OCI-LY7 (cell line): ENCODE measurements at regions not wholly inside any gene's neighbourhood (a gene's known extent, or its start where the extent isn't known, plus 50 kb on each side); places are given as distances from the start of the nearest gene placed in this dataset.

ENCODE experiments used
- BruUV-seq: library from RNA; stranded (reverse); fragments of 400-500 nt; replicated peaks from 2 replicates; lab custom pipeline; 2021; lab: Mats Ljungman, UMichigan
- CTCF ChIA-PET: fragments of 300-600 bp; sonication (Branson Sonifier 250); formaldehyde crosslinking; loops from one replicate; lab custom pipeline; 2022; ENCODE audit warnings: antibody characterized with exemption; ENCODE audit not compliant: unreplicated experiment; lab: Charles Lee
- POLR2A ChIA-PET: fragments of 300-600 bp; sonication (Branson Sonifier 250); formaldehyde crosslinking; loops from one replicate; lab custom pipeline; 2022; ENCODE audit warnings: antibody characterized with exemption; lab: Charles Lee
- DNase-seq: peaks from one replicate; pipeline ENCODE4 v3.0.0-alpha.2; 2015; ENCODE audit warnings: low spot score
- H2AFZ ChIP-seq: fragments of 200-600 bp; sonication (generic), shearing (Covaris generic); 2 replicates; pipeline ENCODE4 v1.6.1; 2014; ENCODE audit warnings: mild to moderate bottlenecking, antibody characterized with exemption, low read length, moderate library complexity
- H3K27ac ChIP-seq: fragments of 200-600 bp; sonication (generic); 2 replicates; pipeline ENCODE4 v1.5.1; 2014; ENCODE audit warnings: mixed run types, low read depth, mild to moderate bottlenecking, moderate library complexity, low read length, inconsistent platforms; ENCODE audit not compliant: poor library complexity, severe bottlenecking
- H3K36me3 ChIP-seq: fragments of 200-600 bp; sonication (generic); 2 replicates; pipeline ENCODE4 v1.6.1; 2014; ENCODE audit warnings: mild to moderate bottlenecking, antibody characterized with exemption, low read length, moderate library complexity, mixed read lengths; ENCODE audit not compliant: insufficient read depth
- H3K4me1 ChIP-seq: fragments of 200-600 bp; sonication (generic); 2 replicates; pipeline ENCODE4 v1.5.1; 2014; ENCODE audit warnings: mild to moderate bottlenecking, low read length; ENCODE audit not compliant: insufficient read depth, poor library complexity, severe bottlenecking
- H3K4me2 ChIP-seq: fragments of 200-600 bp; sonication (generic); 2 replicates; pipeline ENCODE4 v1.6.1; 2014; ENCODE audit warnings: mild to moderate bottlenecking, low read length
- H3K4me3 ChIP-seq: fragments of 200-600 bp; sonication (generic); 2 replicates; pipeline ENCODE4 v1.5.1; 2014; ENCODE audit warnings: mild to moderate bottlenecking, low read depth, low read length; ENCODE audit not compliant: poor library complexity, severe bottlenecking
- H3K79me2 ChIP-seq: fragments of 200-600 bp; sonication (generic); 2 replicates; pipeline ENCODE4 v1.6.1; 2016; ENCODE audit warnings: low read depth, mild to moderate bottlenecking, low read length, moderate library complexity, mixed read lengths; ENCODE audit not compliant: insufficient read depth
- H3K9me2 ChIP-seq: fragments of 200-600 bp; sonication (generic); 2 replicates; pipeline ENCODE4 v1.6.1; 2016; ENCODE audit warnings: mild to moderate bottlenecking, low read length, mixed read lengths; ENCODE audit not compliant: insufficient read depth
- H3K9me3 ChIP-seq: fragments of 200-600 bp; sonication (generic); 2 replicates; pipeline ENCODE4 v1.6.1; 2014; ENCODE audit warnings: mild to moderate bottlenecking, mixed run types, low read length, mixed read lengths
- H4K20me1 ChIP-seq: fragments of 200-600 bp; sonication (generic); 2 replicates; pipeline ENCODE4 v1.6.1; 2014; ENCODE audit warnings: mild to moderate bottlenecking, antibody characterized with exemption, low read length, moderate library complexity, mixed read lengths; ENCODE audit not compliant: insufficient read depth
- CTCF ChIP-seq: fragments of 200-600 bp; sonication (generic); conservative IDR thresholded peaks from 2 replicates; pipeline ENCODE4 v1.5.1; 2014; ENCODE audit warnings: mild to moderate bottlenecking, antibody characterized with exemption, low read length, moderate library complexity, mixed read lengths
- EZH2phosphoT487 ChIP-seq: fragments of 200-600 bp; sonication (generic); IDR thresholded peaks from 2 replicates; pipeline ENCODE4 v1.6.1; 2018; ENCODE audit warnings: low read depth, borderline replicate concordance, mild to moderate bottlenecking, mixed run types, antibody characterized with exemption, low read length, moderate library complexity, mixed read lengths
- intact Hi-C: fragments of 100-400 bp; cut with micrococcal nuclease; formaldehyde crosslinking; loops from one replicate; pipeline ENCODE4 v1.10.0; 2022; ENCODE audit not compliant: unreplicated experiment

DNA sequence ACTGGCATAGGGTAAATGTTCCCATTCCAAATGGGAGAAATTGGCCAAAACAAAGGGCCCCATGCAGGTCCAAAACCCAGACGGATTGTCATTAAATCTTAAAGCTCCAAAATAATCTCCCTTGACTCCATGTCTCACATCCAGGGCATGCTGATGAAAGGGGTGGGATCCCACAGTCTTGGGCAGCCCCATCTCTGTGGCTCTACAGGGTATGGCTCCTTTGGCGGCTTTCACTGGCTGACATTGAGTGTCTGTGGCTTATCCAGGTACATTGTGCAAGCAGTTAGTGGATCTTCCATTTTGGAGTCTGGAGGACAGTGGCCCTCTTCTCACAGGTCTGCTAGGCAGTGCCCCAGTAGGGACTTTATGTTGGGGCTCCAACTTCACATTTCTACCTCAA lies 772.9 kb upstream of the INTU start:
- H3K27ac ChIP-seq, result no peak overlapping the region
- POLR2A ChIA-PET, result no interaction called here
- H2AFZ ChIP-seq, result no peak overlapping the region
- H3K4me2 ChIP-seq, result no peak overlapping the region
- H3K4me1 ChIP-seq, result no peaks in the 10 kb centered on the region
- DNase-seq, result no peak
- CTCF ChIA-PET, result no interaction called here
- BruUV-seq, result no TSS peak
- intact Hi-C loops, result no loop called here
- H3K9me3 ChIP-seq, result no peaks in the 10 kb centered on the region
- H3K36me3 ChIP-seq, result no peaks in the 10 kb centered on the region
- no peak overlapping the region for H3K4me3 ChIP-seq
- no peaks in the 10 kb centered on the region for H3K9me2 ChIP-seq
- no peaks in the 10 kb centered on the region for H3K79me2 ChIP-seq
- no peaks in the 10 kb centered on the region for H4K20me1 ChIP-seq
- TF ChIP-seq EZH2phosphoT487 (no peak), CTCF (no peak)

DNA sequence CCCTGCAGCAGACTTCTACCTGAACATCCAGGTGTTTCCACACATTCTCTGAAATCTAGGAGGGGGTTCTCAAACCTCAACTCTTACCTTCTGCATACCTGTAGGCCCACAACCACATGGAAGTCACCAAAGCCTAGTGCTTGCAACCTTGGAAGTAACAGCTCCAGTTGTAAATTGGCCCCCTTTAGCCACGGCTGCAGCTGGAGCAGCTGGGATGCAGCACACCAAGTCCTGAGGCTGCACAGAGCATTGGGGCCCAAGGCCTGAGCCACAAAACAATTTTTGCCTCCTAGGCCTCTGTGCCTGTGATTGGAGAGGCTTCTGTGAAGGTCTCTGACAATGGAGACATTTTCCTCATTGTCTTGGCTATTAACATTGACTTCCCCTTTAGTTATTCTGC lies 772.4 kb upstream of the INTU start:
- Histone ChIP-seq H3K36me3 (no peaks in the 10 kb centered on the region), H3K4me1 (no peaks in the 10 kb centered on the region), H3K27ac (no peak overlapping the region), H3K4me3 (no peak overlapping the region), H3K79me2 (no peaks in the 10 kb centered on the region), H4K20me1 (no peaks in the 10 kb centered on the region), H3K4me2 (no peak overlapping the region), H3K9me2 (no peaks in the 10 kb centered on the region), H2AFZ (no peak overlapping the region), H3K9me3 (no peaks in the 10 kb centered on the region)
- no TSS peak for BruUV-seq
- TF ChIP-seq EZH2phosphoT487, result no peak
- no peak for TF ChIP-seq CTCF
- DNase-seq, result no peak
- CTCF ChIA-PET, result no interaction called here
- POLR2A ChIA-PET, result no interaction called here
- intact Hi-C loops, result no loop called here

DNA sequence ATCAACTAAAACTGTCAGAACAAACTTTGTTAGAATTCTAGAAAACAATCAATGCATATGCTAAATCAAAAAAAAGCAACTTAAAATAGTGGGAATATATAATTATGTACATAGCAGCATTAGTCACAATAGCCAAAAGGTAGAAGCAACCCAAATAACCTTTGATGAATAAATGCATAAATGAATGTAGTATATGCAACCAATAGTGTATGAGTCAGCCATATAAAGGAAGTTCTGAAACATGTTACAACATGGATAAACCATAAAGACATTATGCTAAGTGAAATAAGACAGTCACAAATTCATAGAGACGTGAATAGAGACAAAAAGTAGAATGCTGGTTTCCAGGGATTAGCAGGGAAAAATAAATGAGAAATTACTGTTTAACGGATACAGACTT lies 762.8 kb upstream of the INTU start:
- POLR2A ChIA-PET, result interaction anchor here (1.7 kb wide), 1 partner anchor 16 kb away, joined by 4 read pairs; no protein-coding TSS in a partner anchor
- no TSS peak for BruUV-seq
- H3K4me1 ChIP-seq, result no peaks in the 10 kb centered on the region

More for the DNA sequence above, 762.8 kb upstream of the INTU start:
- H3K79me2 ChIP-seq, result no peaks in the 10 kb centered on the region
- H2AFZ ChIP-seq, result no peak overlapping the region
- TF ChIP-seq EZH2phosphoT487, result no peak
- no peak for TF ChIP-seq CTCF
- DNase-seq, result no peak
- H3K4me3 ChIP-seq, result no peak overlapping the region
- H3K9me2 ChIP-seq, result no peaks in the 10 kb centered on the region
- no peak overlapping the region for H3K4me2 ChIP-seq
- CTCF ChIA-PET, result no interaction called here
- intact Hi-C loops, result no loop called here
- no peaks in the 10 kb centered on the region for H3K9me3 ChIP-seq
- no peaks in the 10 kb centered on the region for H3K36me3 ChIP-seq
- no peaks in the 10 kb centered on the region for H4K20me1 ChIP-seq
- no peak overlapping the region for H3K27ac ChIP-seq
